GM23338 (cell line): ENCODE measurements at regions not wholly inside any gene's neighbourhood (a gene's known extent, or its start where the extent isn't known, plus 50 kb on each side); places are given as distances from the start of the nearest gene placed in this dataset.

Experiments
- ATAC-seq: fragments of 200-7000 bp; cut with Tn5 transposase; 3 replicates; pipeline ENCODE4 v1.9.1; 2020
- DNase-seq: peaks from one replicate; pipeline ENCODE4 v3.0.0-alpha.2; 2015; ENCODE audit warnings: low spot score
- H2AFZ ChIP-seq: fragments of 200-600 bp; sonication (generic); 2 replicates; pipeline ENCODE4 v1.8.0; 2016; ENCODE audit warnings: antibody characterized with exemption, mild to moderate bottlenecking, moderate library complexity
- H3F3A ChIP-seq: fragments of 200-600 bp; sonication (generic); replicated peaks from 2 replicates; pipeline ENCODE4 v1.8.0; 2017; ENCODE audit warnings: antibody characterized with exemption, mixed run types, low read depth
- H3K27ac ChIP-seq: fragments of 200-600 bp; sonication (generic); 2 replicates; pipeline ENCODE4 v1.6.1; 2016; ENCODE audit warnings: low read depth
- H3K27me3 ChIP-seq: fragments of 200-600 bp; sonication (generic); 2 replicates; pipeline ENCODE4 v1.8.0; 2016; ENCODE audit warnings: mild to moderate bottlenecking, mixed run types, moderate library complexity; ENCODE audit not compliant: insufficient read depth
- H3K36me3 ChIP-seq: fragments of 200-600 bp; sonication (generic); 2 replicates; pipeline ENCODE4 v1.8.0; 2016; ENCODE audit warnings: mild to moderate bottlenecking; ENCODE audit not compliant: insufficient read depth
- H3K4me1 ChIP-seq: fragments of 200-600 bp; sonication (generic); 2 replicates; pipeline ENCODE4 v1.8.0; 2016; ENCODE audit warnings: mild to moderate bottlenecking, moderate library complexity; ENCODE audit not compliant: insufficient read depth
- H3K4me2 ChIP-seq: fragments of 200-600 bp; sonication (generic); 2 replicates; pipeline ENCODE4 v1.7.1; 2017; ENCODE audit warnings: mixed run types
- H3K4me3 ChIP-seq: fragments of 200-600 bp; sonication (generic); 2 replicates; pipeline ENCODE4 v1.6.1; 2016; ENCODE audit warnings: mixed run types
- H3K79me2 ChIP-seq: fragments of 200-600 bp; sonication (generic); replicated peaks from 2 replicates; pipeline ENCODE4 v1.8.0; 2017; ENCODE audit warnings: mild to moderate bottlenecking; ENCODE audit not compliant: insufficient read depth
- H3K9me2 ChIP-seq: fragments of 200-600 bp; sonication (generic); 2 replicates; pipeline ENCODE4 v1.8.0; 2017; ENCODE audit not compliant: insufficient read depth
- H4K20me1 ChIP-seq: fragments of 200-600 bp; sonication (generic); replicated peaks from 2 replicates; pipeline ENCODE4 v1.8.0; 2017; ENCODE audit warnings: mild to moderate bottlenecking; ENCODE audit not compliant: insufficient read depth
- H3K27ac Mint-ChIP-seq: 2 replicates; pipeline ENCODE4 v1.8.0; 2020; ENCODE audit warnings: inconsistent platforms, mild to moderate bottlenecking, moderate library complexity, mixed read lengths
- H3K27me3 Mint-ChIP-seq: 3 replicates; pipeline ENCODE4 v1.8.0; 2022; ENCODE audit warnings: low read depth, mild to moderate bottlenecking, moderate library complexity, mixed read lengths, inconsistent platforms; ENCODE audit not compliant: insufficient read depth, poor library complexity
- H3K36me3 Mint-ChIP-seq: 3 replicates; pipeline ENCODE4 v1.8.0; 2021; ENCODE audit warnings: low read depth, mild to moderate bottlenecking, inconsistent platforms, moderate library complexity, mixed read lengths
- H3K4me1 Mint-ChIP-seq: 3 replicates; pipeline ENCODE4 v1.8.0; 2020; ENCODE audit warnings: mild to moderate bottlenecking, inconsistent platforms, mixed read lengths
- H3K4me3 Mint-ChIP-seq: 3 replicates; pipeline ENCODE4 v1.8.0; 2021; ENCODE audit warnings: moderate library complexity, mild to moderate bottlenecking, inconsistent platforms, mixed read lengths
- H3K9me3 Mint-ChIP-seq: 3 replicates; pipeline ENCODE4 v1.8.0; 2020; ENCODE audit warnings: moderate library complexity, mild to moderate bottlenecking, inconsistent platforms, mixed read lengths
- POLR2AphosphoS5 ChIP-seq: IDR thresholded peaks from 2 replicates; pipeline ENCODE4 v1.6.1; 2016; ENCODE audit warnings: antibody characterized with exemption, low read depth
- ZNF331 ChIP-seq: fragments of 250-450 bp; sonication (Bioruptor Pico); IDR thresholded peaks from 2 replicates; pipeline ENCODE4 v1.5.0; 2020; ENCODE audit warnings: low read depth, mild to moderate bottlenecking, moderate library complexity
- TF ChIP-seq, protein P1 (sequence below): fragments of 250-450 bp; sonication (Bioruptor Pico); IDR thresholded peaks from 2 replicates; pipeline ENCODE4 v1.5.0; 2020; ENCODE audit warnings: mild to moderate bottlenecking, moderate library complexity
- TF ChIP-seq, protein P2 (sequence below), 2 experiments: fragments of 200-600 bp in 1 of 2; sonication (generic) in 1 of 2; conservative IDR thresholded peaks; 2 replicates each; pipeline versions ENCODE4 v1.5.1 to v1.6.1; 2016 to 2017; ENCODE audit warnings: antibody characterized with exemption in 2 of 2, low read depth in 2 of 2, mild to moderate bottlenecking in 2 of 2, moderate library complexity in 1 of 2
- TF ChIP-seq, protein P3 (sequence below): IDR thresholded peaks from 2 replicates; pipeline ENCODE4 v1.6.1; 2016; ENCODE audit warnings: antibody characterized with exemption

DNA sequence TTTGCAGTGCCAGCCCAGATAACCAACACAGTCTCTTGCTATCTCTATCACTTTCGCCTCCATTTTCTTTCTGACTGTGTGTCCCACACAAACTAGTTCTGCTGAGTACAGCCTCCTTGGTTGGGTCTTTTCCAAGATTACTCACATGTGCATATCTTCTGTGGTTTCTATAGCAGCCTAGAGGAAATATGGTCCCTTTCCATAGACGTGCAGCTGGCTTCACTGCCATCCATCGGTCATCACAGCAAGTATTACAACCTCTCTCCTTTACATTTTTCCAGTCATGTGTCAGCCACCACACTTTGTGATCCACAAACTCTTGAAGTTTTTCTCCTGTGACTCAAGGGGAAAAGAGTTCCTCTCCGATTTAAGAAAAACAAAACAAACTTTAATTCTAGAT lies 893.4 kb upstream of the ADGRL4 start:
- Histone ChIP-seq H3K4me1 (no peaks in the 10 kb centered on the region), H3K79me2 (no peaks in the 10 kb centered on the region), H3K27ac (no peak overlapping the region), H3K27me3 (no peaks in the 10 kb centered on the region), H3K4me2 (no peak overlapping the region), H3K9me2 (no peaks in the 10 kb centered on the region), H2AFZ (no peak overlapping the region), H3F3A (no peaks in the 10 kb centered on the region), H3K4me3 (no peak overlapping the region), H4K20me1 (no peaks in the 10 kb centered on the region), H3K36me3 (no peaks in the 10 kb centered on the region)
- Mint-ChIP-seq H3K4me1 (no peaks in the 10 kb centered on the region), H3K4me3 (no peak overlapping the region), H3K27me3 (no peaks in the 10 kb centered on the region), H3K36me3 (peaks cover 7% of the 10 kb centered on the region), H3K27ac (no peak overlapping the region), H3K9me3 (peaks cover 8% of the 10 kb centered on the region)
- ATAC-seq (no peak), DNase-seq (no peak)
- TF ChIP-seq, protein P1, sequence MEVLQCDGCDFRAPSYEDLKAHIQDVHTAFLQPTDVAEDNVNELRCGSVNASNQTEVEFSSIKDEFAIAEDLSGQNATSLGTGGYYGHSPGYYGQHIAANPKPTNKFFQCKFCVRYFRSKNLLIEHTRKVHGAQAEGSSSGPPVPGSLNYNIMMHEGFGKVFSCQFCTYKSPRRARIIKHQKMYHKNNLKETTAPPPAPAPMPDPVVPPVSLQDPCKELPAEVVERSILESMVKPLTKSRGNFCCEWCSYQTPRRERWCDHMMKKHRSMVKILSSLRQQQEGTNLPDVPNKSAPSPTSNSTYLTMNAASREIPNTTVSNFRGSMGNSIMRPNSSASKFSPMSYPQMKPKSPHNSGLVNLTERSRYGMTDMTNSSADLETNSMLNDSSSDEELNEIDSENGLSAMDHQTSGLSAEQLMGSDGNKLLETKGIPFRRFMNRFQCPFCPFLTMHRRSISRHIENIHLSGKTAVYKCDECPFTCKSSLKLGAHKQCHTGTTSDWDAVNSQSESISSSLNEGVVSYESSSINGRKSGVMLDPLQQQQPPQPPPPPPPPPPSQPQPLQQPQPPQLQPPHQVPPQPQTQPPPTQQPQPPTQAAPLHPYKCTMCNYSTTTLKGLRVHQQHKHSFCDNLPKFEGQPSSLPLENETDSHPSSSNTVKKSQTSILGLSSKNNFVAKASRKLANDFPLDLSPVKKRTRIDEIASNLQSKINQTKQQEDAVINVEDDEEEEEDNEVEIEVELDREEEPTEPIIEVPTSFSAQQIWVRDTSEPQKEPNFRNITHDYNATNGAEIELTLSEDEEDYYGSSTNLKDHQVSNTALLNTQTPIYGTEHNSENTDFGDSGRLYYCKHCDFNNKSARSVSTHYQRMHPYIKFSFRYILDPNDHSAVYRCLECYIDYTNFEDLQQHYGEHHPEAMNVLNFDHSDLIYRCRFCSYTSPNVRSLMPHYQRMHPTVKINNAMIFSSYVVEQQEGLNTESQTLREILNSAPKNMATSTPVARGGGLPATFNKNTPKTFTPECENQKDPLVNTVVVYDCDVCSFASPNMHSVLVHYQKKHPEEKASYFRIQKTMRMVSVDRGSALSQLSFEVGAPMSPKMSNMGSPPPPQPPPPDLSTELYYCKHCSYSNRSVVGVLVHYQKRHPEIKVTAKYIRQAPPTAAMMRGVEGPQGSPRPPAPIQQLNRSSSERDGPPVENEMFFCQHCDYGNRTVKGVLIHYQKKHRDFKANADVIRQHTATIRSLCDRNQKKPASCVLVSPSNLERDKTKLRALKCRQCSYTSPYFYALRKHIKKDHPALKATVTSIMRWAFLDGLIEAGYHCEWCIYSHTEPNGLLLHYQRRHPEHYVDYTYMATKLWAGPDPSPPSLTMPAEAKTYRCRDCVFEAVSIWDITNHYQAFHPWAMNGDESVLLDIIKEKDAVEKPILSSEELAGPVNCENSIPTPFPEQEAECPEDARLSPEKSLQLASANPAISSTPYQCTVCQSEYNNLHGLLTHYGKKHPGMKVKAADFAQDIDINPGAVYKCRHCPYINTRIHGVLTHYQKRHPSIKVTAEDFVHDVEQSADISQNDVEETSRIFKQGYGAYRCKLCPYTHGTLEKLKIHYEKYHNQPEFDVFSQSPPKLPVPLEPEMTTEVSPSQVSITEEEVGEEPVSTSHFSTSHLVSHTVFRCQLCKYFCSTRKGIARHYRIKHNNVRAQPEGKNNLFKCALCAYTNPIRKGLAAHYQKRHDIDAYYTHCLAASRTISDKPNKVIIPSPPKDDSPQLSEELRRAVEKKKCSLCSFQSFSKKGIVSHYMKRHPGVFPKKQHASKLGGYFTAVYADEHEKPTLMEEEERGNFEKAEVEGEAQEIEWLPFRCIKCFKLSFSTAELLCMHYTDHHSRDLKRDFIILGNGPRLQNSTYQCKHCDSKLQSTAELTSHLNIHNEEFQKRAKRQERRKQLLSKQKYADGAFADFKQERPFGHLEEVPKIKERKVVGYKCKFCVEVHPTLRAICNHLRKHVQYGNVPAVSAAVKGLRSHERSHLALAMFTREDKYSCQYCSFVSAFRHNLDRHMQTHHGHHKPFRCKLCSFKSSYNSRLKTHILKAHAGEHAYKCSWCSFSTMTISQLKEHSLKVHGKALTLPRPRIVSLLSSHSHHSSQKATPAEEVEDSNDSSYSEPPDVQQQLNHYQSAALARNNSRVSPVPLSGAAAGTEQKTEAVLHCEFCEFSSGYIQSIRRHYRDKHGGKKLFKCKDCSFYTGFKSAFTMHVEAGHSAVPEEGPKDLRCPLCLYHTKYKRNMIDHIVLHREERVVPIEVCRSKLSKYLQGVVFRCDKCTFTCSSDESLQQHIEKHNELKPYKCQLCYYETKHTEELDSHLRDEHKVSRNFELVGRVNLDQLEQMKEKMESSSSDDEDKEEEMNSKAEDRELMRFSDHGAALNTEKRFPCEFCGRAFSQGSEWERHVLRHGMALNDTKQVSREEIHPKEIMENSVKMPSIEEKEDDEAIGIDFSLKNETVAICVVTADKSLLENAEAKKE (CRISPR knock-in tag) = no peak
- TF ChIP-seq POLR2AphosphoS5 = no peak
- TF ChIP-seq, protein P2, sequence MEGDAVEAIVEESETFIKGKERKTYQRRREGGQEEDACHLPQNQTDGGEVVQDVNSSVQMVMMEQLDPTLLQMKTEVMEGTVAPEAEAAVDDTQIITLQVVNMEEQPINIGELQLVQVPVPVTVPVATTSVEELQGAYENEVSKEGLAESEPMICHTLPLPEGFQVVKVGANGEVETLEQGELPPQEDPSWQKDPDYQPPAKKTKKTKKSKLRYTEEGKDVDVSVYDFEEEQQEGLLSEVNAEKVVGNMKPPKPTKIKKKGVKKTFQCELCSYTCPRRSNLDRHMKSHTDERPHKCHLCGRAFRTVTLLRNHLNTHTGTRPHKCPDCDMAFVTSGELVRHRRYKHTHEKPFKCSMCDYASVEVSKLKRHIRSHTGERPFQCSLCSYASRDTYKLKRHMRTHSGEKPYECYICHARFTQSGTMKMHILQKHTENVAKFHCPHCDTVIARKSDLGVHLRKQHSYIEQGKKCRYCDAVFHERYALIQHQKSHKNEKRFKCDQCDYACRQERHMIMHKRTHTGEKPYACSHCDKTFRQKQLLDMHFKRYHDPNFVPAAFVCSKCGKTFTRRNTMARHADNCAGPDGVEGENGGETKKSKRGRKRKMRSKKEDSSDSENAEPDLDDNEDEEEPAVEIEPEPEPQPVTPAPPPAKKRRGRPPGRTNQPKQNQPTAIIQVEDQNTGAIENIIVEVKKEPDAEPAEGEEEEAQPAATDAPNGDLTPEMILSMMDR (conservative IDR thresholded peaks at IDR 0.05; ENCODE audit: low read depth in 2 of 2) = no peak
- TF ChIP-seq ZNF331 (CRISPR knock-in tag) = no peak
- TF ChIP-seq, protein P3, sequence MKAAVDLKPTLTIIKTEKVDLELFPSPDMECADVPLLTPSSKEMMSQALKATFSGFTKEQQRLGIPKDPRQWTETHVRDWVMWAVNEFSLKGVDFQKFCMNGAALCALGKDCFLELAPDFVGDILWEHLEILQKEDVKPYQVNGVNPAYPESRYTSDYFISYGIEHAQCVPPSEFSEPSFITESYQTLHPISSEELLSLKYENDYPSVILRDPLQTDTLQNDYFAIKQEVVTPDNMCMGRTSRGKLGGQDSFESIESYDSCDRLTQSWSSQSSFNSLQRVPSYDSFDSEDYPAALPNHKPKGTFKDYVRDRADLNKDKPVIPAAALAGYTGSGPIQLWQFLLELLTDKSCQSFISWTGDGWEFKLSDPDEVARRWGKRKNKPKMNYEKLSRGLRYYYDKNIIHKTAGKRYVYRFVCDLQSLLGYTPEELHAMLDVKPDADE = no peak
